ENCODE measurements at regions not wholly inside any gene's neighbourhood (a gene's known extent, or its start where the extent isn't known, plus 50 kb on each side); places are given as distances from the start of the nearest gene placed in this dataset.

- no peak for DNase-seq
Measured at GRCh38 chr4:116870686-116871085, 214.7 kb downstream of the TRAM1L1 start.

GRCh38 chr4:116866106-116866505 lies 219.3 kb downstream of the TRAM1L1 start:
- no peak for DNase-seq

GRCh38 chr4:116862592-116862991 lies 222.8 kb downstream of the TRAM1L1 start:
- DNase-seq = no peak

GRCh38 chr4:116860891-116861290 lies 224.5 kb downstream of the TRAM1L1 start:
- no peak for DNase-seq

GRCh38 chr4:116849620-116850019 lies 235.8 kb downstream of the TRAM1L1 start:
- DNase-seq = no peak

- DNase-seq = no peak
Measured at GRCh38 chr4:116847616-116848015, 237.8 kb downstream of the TRAM1L1 start.

GRCh38 chr4:116839826-116840225 lies 245.6 kb downstream of the TRAM1L1 start:
- DNase-seq = no peak

GRCh38 chr4:116838609-116839008 lies 246.8 kb downstream of the TRAM1L1 start:
- no peak for DNase-seq

GRCh38 chr4:116829187-116829586 lies 256.2 kb downstream of the TRAM1L1 start:
- no peak for DNase-seq

- DNase-seq = no peak
Measured at GRCh38 chr4:116824172-116824571, 261.2 kb downstream of the TRAM1L1 start.

GRCh38 chr4:116811730-116812129 lies 273.6 kb downstream of the TRAM1L1 start:
- no peak for DNase-seq

GRCh38 chr4:116796022-116796421 lies 289.4 kb downstream of the TRAM1L1 start:
- DNase-seq = no peak

GRCh38 chr4:116788723-116789122 lies 296.7 kb downstream of the TRAM1L1 start:
- DNase-seq = no peak

- no peak for DNase-seq
Measured at GRCh38 chr4:116755051-116755450, 330.3 kb downstream of the TRAM1L1 start.

- no peak for DNase-seq
Measured at GRCh38 chr4:116752027-116752426, 333.3 kb downstream of the TRAM1L1 start.

GRCh38 chr4:116736756-116737155 lies 348.6 kb downstream of the TRAM1L1 start:
- DNase-seq = no peak

GRCh38 chr4:116734178-116734577 lies 351.2 kb downstream of the TRAM1L1 start:
- no peak for DNase-seq

- DNase-seq = no peak
Measured at GRCh38 chr4:116733370-116733769, 352.0 kb downstream of the TRAM1L1 start.

GRCh38 chr4:116726523-116726922 lies 358.9 kb downstream of the TRAM1L1 start:
- no peak for DNase-seq

- DNase-seq = no peak
Measured at GRCh38 chr4:116724249-116724648, 361.1 kb downstream of the TRAM1L1 start.

- DNase-seq = no peak
Measured at GRCh38 chr4:116705466-116705865, 379.9 kb downstream of the TRAM1L1 start.

- no peak for DNase-seq
Measured at GRCh38 chr4:116702949-116703348, 382.4 kb downstream of the TRAM1L1 start.

GRCh38 chr4:116688536-116688935 lies 396.8 kb downstream of the TRAM1L1 start:
- DNase-seq = no peak

- no peak for DNase-seq
Measured at GRCh38 chr4:116668190-116668589, 417.2 kb downstream of the TRAM1L1 start.

- DNase-seq = no peak
Measured at GRCh38 chr4:116665716-116666115, 419.7 kb downstream of the TRAM1L1 start.

- DNase-seq = no peak
Measured at GRCh38 chr4:116664198-116664597, 421.2 kb downstream of the TRAM1L1 start.
